GM18951 (cell line): ENCODE measurements at regions not wholly inside any gene's neighbourhood (a gene's known extent, or its start where the extent isn't known, plus 50 kb on each side); places are given as distances from the start of the nearest gene placed in this dataset.

ENCODE experiments used
- POLR2A ChIP-seq: IDR thresholded peaks from 4 replicates; pipeline ENCODE4 v1.6.1; 2011; ENCODE audit warnings: mild to moderate bottlenecking; ENCODE audit not compliant: insufficient read length, insufficient read depth; ENCODE audit errors: extremely low read depth
- in situ Hi-C: fragments of 300-500 bp; cut with MboI; formaldehyde crosslinking; loops from one replicate; pipeline ENCODE4 v1.12.0; 2022; ENCODE audit warnings: low sequenced_read_pairs, mixed read lengths, inconsistent platforms; ENCODE audit not compliant: unreplicated experiment

GRCh38 chr13:73739394-73739793 is 394.8 kb downstream of the KLF12 start:
- no peak for TF ChIP-seq POLR2A
- in situ Hi-C loops, result no loop called here

- no peak for TF ChIP-seq POLR2A
Observed at GRCh38 chr13:73738626-73739025, 395.6 kb downstream of the KLF12 start.

GRCh38 chr13:73737214-73737613 is 397.0 kb downstream of the KLF12 start:
- TF ChIP-seq POLR2A, result no peak
- in situ Hi-C loops, result no loop called here

More at GRCh38 chr13:73738626-73739025, 395.6 kb downstream of the KLF12 start:
- in situ Hi-C loops, result no loop called here

- in situ Hi-C loops, result no loop called here
- no peak for TF ChIP-seq POLR2A
Observed at GRCh38 chr13:73733706-73734105, 400.5 kb downstream of the KLF12 start.

- in situ Hi-C loops, result no loop called here
- no peak for TF ChIP-seq POLR2A
Observed at GRCh38 chr13:73732350-73732749, 401.9 kb downstream of the KLF12 start.

GRCh38 chr13:73731564-73731963 is 402.6 kb downstream of the KLF12 start:
- no peak for TF ChIP-seq POLR2A

GRCh38 chr13:73730014-73730413 is 404.2 kb downstream of the KLF12 start:
- in situ Hi-C loops, result no loop called here
- no peak for TF ChIP-seq POLR2A

More at GRCh38 chr13:73731564-73731963, 402.6 kb downstream of the KLF12 start:
- in situ Hi-C loops, result no loop called here

- no peak for TF ChIP-seq POLR2A
- in situ Hi-C loops, result no loop called here
Observed at GRCh38 chr13:73729046-73729445, 405.2 kb downstream of the KLF12 start.

- TF ChIP-seq POLR2A, result no peak
- in situ Hi-C loops, result loop anchor here (25.0 kb wide), 1 partner anchor 910 kb away; no protein-coding TSS in a partner anchor
Observed at GRCh38 chr13:73722120-73722519, 412.1 kb downstream of the KLF12 start.

GRCh38 chr13:73721571-73721970 is 412.6 kb downstream of the KLF12 start:
- in situ Hi-C loops, result loop anchor here (25.0 kb wide), 1 partner anchor 909 kb away; no protein-coding TSS in a partner anchor
- no peak for TF ChIP-seq POLR2A

GRCh38 chr13:73720216-73720840 is 413.9 kb downstream of the KLF12 start:
- in situ Hi-C loops, result loop anchor here (25.0 kb wide), 1 partner anchor 908 kb away; no protein-coding TSS in a partner anchor
- no peak for TF ChIP-seq POLR2A

GRCh38 chr13:73718246-73718645 is 416.0 kb downstream of the KLF12 start:
- TF ChIP-seq POLR2A, result no peak
- in situ Hi-C loops, result loop anchor here (25.0 kb wide), 1 partner anchor 906 kb away; no protein-coding TSS in a partner anchor

- no peak for TF ChIP-seq POLR2A
- in situ Hi-C loops, result loop anchor here (25.0 kb wide), 1 partner anchor 905 kb away; no protein-coding TSS in a partner anchor
Observed at GRCh38 chr13:73717632-73718031, 416.6 kb downstream of the KLF12 start.

- in situ Hi-C loops, result loop anchor here (25.0 kb wide), 1 partner anchor 904 kb away; no protein-coding TSS in a partner anchor
- TF ChIP-seq POLR2A, result no peak
Observed at GRCh38 chr13:73715911-73716510, 418.2 kb downstream of the KLF12 start.
